Loucy (cell line): ENCODE measurements at regions not wholly inside any gene's neighbourhood (a gene's known extent, or its start where the extent isn't known, plus 50 kb on each side); places are given as distances from the start of the nearest gene placed in this dataset.

ENCODE experiments used
- EZH2phosphoT487 ChIP-seq: fragments of 200-600 bp; IDR thresholded peaks from 2 replicates; pipeline ENCODE4 v1.6.1; 2018; ENCODE audit warnings: antibody characterized with exemption, mild to moderate bottlenecking, moderate library complexity, borderline replicate concordance
- TF ChIP-seq, protein P1 (sequence below): fragments of 200-600 bp; sonication (generic); conservative IDR thresholded peaks from 2 replicates; pipeline ENCODE4 v1.5.1; 2014; ENCODE audit warnings: mild to moderate bottlenecking, antibody characterized with exemption, low read length

- TF ChIP-seq, protein P1, sequence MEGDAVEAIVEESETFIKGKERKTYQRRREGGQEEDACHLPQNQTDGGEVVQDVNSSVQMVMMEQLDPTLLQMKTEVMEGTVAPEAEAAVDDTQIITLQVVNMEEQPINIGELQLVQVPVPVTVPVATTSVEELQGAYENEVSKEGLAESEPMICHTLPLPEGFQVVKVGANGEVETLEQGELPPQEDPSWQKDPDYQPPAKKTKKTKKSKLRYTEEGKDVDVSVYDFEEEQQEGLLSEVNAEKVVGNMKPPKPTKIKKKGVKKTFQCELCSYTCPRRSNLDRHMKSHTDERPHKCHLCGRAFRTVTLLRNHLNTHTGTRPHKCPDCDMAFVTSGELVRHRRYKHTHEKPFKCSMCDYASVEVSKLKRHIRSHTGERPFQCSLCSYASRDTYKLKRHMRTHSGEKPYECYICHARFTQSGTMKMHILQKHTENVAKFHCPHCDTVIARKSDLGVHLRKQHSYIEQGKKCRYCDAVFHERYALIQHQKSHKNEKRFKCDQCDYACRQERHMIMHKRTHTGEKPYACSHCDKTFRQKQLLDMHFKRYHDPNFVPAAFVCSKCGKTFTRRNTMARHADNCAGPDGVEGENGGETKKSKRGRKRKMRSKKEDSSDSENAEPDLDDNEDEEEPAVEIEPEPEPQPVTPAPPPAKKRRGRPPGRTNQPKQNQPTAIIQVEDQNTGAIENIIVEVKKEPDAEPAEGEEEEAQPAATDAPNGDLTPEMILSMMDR = no peak
- no peak for TF ChIP-seq EZH2phosphoT487
These were observed 282.9 kb downstream of the RAB28 start for GRCh38 chr4:13201241-13201640.
